ENCODE measurements at regions not wholly inside any gene's neighbourhood (a gene's known extent, or its start where the extent isn't known, plus 50 kb on each side); places are given as distances from the start of the nearest gene placed in this dataset.

GRCh38 chr17:26765860-26766709, 527.8 kb upstream of the WSB1 start:
- Histone ChIP-seq H3K27ac (ENCODE audit: low read length) (no peak overlapping the region), H3K27me3 (ENCODE audit: control insufficient read depth, insufficient read depth, low read length) (no peaks in the 10 kb centered on the region), H3K36me3 (ENCODE audit: control insufficient read depth, insufficient read depth, low read length) (no peaks in the 10 kb centered on the region), H3K4me3 (ENCODE audit: low read depth in 2 of 2, low read length in 2 of 2) (no peak overlapping the region), H3K4me1 (ENCODE audit: control insufficient read depth, insufficient read depth, low read length) (no peaks in the 10 kb centered on the region), H3K9me3 (ENCODE audit: control insufficient read depth, insufficient read depth, low read depth, low read length) (no peaks in the 10 kb centered on the region)
- intact Hi-C loops (cut with micrococcal nuclease; ENCODE audit: unreplicated experiment) (no loop called here), in situ Hi-C loops (cut with HindIII; ENCODE audit: low pct_unique_long_range_greater_than_20kb, low sequenced_read_pairs) (no loop called here)
- ATAC-seq (no peak), DNase-seq (ENCODE audit: low read depth, low spot score) (no peak)
- no TSS peak for BruUV-seq (replicated peaks)
- CTCF ChIA-PET: no interaction called here
- POLR2A ChIA-PET: no interaction called here
- no peak for TF ChIP-seq POLR2AphosphoS5 (IDR thresholded peaks at IDR 0.05; ENCODE audit: low read depth, low read length)
- TF ChIP-seq TCF7L2 (IDR thresholded peaks at IDR 0.05; ENCODE audit: low read depth, low read length): no peak
- TF ChIP-seq REST (IDR thresholded peaks at IDR 0.05; ENCODE audit: insufficient read depth in 1 of 2, low read depth in 2 of 2, low read length in 1 of 2): no peak
- no peak for TF ChIP-seq SIN3A (IDR thresholded peaks at IDR 0.05; ENCODE audit: borderline replicate concordance, insufficient read depth, low read depth, low read length)
- no peak for TF ChIP-seq CTCF (IDR thresholded peaks at IDR 0.05)

- H3K9me3 ChIP-seq (ENCODE audit: control insufficient read depth, insufficient read depth, low read depth, low read length): no peaks in the 10 kb centered on the region
- CTCF ChIA-PET: no interaction called here
- no peak overlapping the region for H3K27ac ChIP-seq (ENCODE audit: low read length)
- no peaks in the 10 kb centered on the region for H3K27me3 ChIP-seq (ENCODE audit: control insufficient read depth, insufficient read depth, low read length)
- H3K4me3 ChIP-seq (ENCODE audit: low read depth in 2 of 2, low read length in 2 of 2): no peak overlapping the region
- in situ Hi-C loops (cut with HindIII; ENCODE audit: low pct_unique_long_range_greater_than_20kb, low sequenced_read_pairs): no loop called here
- ATAC-seq (no peak), DNase-seq (ENCODE audit: low read depth, low spot score) (no peak)
- no peaks in the 10 kb centered on the region for H3K4me1 ChIP-seq (ENCODE audit: control insufficient read depth, insufficient read depth, low read length)
- no TSS peak for BruUV-seq (replicated peaks)
- intact Hi-C loops (cut with micrococcal nuclease; ENCODE audit: unreplicated experiment): no loop called here
- POLR2A ChIA-PET: no interaction called here
- H3K36me3 ChIP-seq (ENCODE audit: control insufficient read depth, insufficient read depth, low read length): no peaks in the 10 kb centered on the region
- TF ChIP-seq CTCF (IDR thresholded peaks at IDR 0.05): no peak
- no peak for TF ChIP-seq REST (IDR thresholded peaks at IDR 0.05; ENCODE audit: insufficient read depth in 1 of 2, low read depth in 2 of 2, low read length in 1 of 2)
- TF ChIP-seq TCF7L2 (IDR thresholded peaks at IDR 0.05; ENCODE audit: low read depth, low read length): no peak
- TF ChIP-seq POLR2AphosphoS5 (IDR thresholded peaks at IDR 0.05; ENCODE audit: low read depth, low read length): no peak
These were observed 527.2 kb upstream of the WSB1 start for GRCh38 chr17:26766743-26767142.

Data from Panc1 (cell line).